OCI-LY7 (cell line): ENCODE measurements at regions not wholly inside any gene's neighbourhood (a gene's known extent, or its start where the extent isn't known, plus 50 kb on each side); places are given as distances from the start of the nearest gene placed in this dataset.

Experiments used
- EZH2phosphoT487 ChIP-seq: fragments of 200-600 bp; sonication (generic); IDR thresholded peaks from 2 replicates; pipeline ENCODE4 v1.6.1; 2018; ENCODE audit warnings: low read depth, borderline replicate concordance, mild to moderate bottlenecking, mixed run types, antibody characterized with exemption, low read length, moderate library complexity, mixed read lengths
- TF ChIP-seq, protein P1 (sequence below): fragments of 200-600 bp; sonication (generic); conservative IDR thresholded peaks from 2 replicates; pipeline ENCODE4 v1.5.1; 2014; ENCODE audit warnings: mild to moderate bottlenecking, antibody characterized with exemption, low read length, moderate library complexity, mixed read lengths

DNA sequence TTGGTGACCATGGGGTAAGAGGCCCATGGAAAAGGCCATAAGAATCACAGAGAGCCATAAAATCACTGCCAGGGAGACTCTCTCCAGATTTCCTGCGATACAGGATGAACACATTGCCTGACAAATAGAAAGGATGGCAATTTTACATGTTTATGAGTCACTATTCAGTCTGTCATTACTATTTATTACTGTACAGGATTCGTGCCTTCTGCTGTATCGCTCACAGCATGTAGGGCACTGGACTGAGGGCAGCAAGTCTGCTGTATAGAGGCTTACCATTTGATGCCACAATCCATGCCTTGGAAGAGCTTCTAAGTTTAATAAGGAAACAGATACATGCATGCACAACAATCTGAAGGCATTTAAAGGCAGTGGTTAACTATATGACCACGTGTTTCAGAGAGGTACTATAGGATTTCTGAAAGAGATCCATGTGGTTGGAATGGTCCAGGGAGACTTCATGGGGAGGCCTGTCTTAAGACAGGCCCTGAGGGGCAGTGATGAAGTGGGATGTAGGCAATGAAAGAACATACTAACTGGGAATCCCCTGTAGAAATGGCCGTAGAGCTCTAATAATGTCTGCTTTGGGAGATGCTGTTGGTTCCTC lies 702.4 kb upstream of the RAB6C start:
- TF ChIP-seq, protein P1, sequence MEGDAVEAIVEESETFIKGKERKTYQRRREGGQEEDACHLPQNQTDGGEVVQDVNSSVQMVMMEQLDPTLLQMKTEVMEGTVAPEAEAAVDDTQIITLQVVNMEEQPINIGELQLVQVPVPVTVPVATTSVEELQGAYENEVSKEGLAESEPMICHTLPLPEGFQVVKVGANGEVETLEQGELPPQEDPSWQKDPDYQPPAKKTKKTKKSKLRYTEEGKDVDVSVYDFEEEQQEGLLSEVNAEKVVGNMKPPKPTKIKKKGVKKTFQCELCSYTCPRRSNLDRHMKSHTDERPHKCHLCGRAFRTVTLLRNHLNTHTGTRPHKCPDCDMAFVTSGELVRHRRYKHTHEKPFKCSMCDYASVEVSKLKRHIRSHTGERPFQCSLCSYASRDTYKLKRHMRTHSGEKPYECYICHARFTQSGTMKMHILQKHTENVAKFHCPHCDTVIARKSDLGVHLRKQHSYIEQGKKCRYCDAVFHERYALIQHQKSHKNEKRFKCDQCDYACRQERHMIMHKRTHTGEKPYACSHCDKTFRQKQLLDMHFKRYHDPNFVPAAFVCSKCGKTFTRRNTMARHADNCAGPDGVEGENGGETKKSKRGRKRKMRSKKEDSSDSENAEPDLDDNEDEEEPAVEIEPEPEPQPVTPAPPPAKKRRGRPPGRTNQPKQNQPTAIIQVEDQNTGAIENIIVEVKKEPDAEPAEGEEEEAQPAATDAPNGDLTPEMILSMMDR, result no peak
- TF ChIP-seq EZH2phosphoT487, result no peak
